ENCODE measurements at regions not wholly inside any gene's neighbourhood (a gene's known extent, or its start where the extent isn't known, plus 50 kb on each side); places are given as distances from the start of the nearest gene placed in this dataset.
A peak's percentile ranks its signal among the peaks of the same experiment; 100 is the strongest.
"Not testable (repeated sequence)": the region's sequence is repeated elsewhere in the genome, so short reads cannot be mapped to it uniquely, and the experiment has no call there.

DNA sequence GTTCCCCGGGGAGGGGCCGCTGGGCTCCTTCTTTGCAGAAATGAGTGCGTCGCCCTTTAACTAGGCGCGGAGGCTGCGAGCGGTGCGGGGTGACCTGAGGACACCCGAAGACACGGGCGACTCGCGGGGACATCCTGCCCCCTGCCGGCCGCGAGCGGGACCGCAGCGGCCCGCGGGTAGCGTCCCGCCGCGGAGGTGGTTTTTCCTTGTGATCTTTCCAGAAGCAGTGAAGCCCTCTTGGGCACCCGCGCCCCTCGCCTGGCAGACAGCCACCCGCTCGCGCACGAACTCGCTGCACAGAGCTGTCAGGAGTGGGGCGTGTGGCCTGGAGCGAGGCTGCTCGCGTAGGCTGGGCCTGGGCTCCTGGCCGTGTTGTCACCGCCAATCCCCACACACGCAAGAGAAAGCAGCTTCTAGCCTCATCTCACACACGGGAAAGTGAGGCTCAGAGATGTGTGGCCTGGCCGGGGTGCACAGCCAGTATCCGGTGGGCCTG is 67.2 kb downstream of the DIO3 start:
- ChIA-PET POLR2A (no interaction called here), CTCF (interaction anchor here (0.7 to 3.2 kb wide), 21 partner anchors 8 to 1244 kb away, joined by 3 to 55 read pairs (median 3); no protein-coding TSS in a partner anchor)
- TF ChIP-seq, protein P1, sequence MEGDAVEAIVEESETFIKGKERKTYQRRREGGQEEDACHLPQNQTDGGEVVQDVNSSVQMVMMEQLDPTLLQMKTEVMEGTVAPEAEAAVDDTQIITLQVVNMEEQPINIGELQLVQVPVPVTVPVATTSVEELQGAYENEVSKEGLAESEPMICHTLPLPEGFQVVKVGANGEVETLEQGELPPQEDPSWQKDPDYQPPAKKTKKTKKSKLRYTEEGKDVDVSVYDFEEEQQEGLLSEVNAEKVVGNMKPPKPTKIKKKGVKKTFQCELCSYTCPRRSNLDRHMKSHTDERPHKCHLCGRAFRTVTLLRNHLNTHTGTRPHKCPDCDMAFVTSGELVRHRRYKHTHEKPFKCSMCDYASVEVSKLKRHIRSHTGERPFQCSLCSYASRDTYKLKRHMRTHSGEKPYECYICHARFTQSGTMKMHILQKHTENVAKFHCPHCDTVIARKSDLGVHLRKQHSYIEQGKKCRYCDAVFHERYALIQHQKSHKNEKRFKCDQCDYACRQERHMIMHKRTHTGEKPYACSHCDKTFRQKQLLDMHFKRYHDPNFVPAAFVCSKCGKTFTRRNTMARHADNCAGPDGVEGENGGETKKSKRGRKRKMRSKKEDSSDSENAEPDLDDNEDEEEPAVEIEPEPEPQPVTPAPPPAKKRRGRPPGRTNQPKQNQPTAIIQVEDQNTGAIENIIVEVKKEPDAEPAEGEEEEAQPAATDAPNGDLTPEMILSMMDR (IDR thresholded peaks at IDR 0.05; ENCODE audit: insufficient read depth, low read length, missing control alignments), result peak; percentile 90
- H3K4me3 ChIP-seq (ENCODE audit: low read depth, low read length), result peak overlapping the region; percentile 38
- no peak for DNase-seq (ENCODE audit: low read depth, low spot score)

DNA sequence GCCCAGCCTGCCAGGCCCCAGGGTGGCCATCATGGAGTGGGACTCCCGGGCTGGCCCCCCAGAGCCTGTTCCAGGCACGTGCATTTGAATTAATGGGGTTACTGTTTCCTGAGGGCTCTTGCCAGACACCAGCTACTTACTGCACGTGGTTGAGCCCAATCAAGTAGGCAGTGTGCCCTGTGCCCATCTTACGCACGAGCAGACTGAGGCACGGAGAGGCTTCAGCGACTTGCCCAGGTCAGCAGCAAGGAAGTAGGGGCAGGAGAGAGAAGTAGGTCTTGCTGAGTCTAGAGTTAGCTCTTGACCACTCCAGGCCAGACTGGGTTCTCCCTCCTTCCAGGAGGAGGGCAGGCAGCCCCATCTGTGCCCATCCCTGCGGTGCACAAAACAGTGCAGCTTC is 67.7 kb downstream of the DIO3 start:
- DNase-seq (ENCODE audit: low read depth, low spot score), result no peak
- no peak overlapping the region for H3K4me3 ChIP-seq (ENCODE audit: low read depth, low read length)
- TF ChIP-seq, protein P1 (IDR thresholded peaks at IDR 0.05; ENCODE audit: insufficient read depth, low read length, missing control alignments), result no peak
- ChIA-PET POLR2A (no interaction called here), CTCF (interaction anchor here (0.7 to 3.2 kb wide), 19 partner anchors 8 to 1245 kb away, joined by 3 to 55 read pairs (median 4); no protein-coding TSS in a partner anchor)

DNA sequence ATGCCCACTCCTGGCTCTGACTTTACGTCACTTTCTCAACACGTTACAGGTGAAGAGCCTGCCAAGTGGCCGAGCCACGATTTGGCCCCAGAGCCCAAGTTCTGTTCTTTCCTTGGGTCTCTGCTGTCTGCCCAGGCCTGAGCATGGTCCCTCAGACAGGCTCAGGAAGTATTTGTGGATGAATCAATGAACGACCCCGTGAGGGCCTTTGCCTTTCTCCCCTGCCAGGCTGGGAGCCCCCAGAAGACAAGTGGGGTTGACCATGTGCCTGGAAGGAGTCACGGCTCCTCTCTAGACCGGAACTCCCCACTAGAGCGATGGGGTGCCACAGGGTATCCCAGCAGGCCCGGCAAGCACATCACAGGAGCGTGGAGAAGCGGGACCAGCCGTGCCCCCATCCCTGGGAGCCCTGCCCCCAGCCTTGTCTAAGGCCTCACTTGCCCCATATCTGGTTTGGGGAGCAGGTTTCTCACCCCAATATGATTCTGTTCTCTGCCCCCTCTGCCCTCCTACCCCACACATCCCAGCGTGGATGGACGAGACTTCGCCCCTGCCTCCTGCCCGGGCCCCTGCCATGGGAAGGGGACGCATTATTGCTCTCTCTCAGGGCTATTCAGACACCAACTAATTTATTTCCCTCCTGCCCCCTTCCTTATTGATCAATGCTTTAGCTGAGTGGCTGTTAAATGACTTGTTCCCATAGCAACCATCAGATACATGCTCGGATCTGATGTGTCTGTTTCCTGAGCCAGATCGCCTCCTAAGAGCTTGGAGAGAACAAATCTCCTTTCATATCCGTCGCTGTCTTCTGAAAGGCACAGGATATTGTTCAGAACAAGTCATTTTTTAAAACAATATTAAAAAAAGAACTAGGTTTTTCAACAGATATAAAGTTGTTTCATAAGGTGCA is 69.0 kb downstream of the DIO3 start:
- TF ChIP-seq, protein P1 (IDR thresholded peaks at IDR 0.05; ENCODE audit: insufficient read depth, low read length, missing control alignments), result no peak
- POLR2A ChIA-PET, result no interaction called here

DNA sequence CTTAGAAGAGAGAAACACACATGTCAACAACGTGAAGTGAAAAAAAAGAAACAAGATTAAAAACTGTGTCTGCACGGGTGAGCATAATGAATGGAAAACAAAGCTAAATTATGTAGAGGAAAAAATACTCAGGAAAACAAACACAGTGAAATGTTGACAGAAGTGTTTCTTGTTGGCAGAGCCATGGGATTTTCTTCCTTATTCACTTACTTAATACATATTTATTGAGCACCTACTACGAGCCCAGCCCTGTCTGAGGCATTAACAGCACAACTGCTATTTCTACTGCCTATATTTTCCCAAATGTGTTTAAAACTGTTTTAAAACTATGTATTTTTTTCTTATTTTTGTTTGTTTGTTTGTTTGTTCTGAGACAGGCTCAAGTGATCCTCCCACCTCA is 69.9 kb downstream of the DIO3 start:
- POLR2A ChIA-PET, result no interaction called here
- CTCF ChIA-PET, result interaction anchor here (0.6 to 1.2 kb wide), 2 partner anchors 884 to 986 kb away, joined by 3 read pairs; no protein-coding TSS in a partner anchor
- no peak for DNase-seq (ENCODE audit: low read depth, low spot score)
- TF ChIP-seq, protein P1 (IDR thresholded peaks at IDR 0.05; ENCODE audit: insufficient read depth, low read length, missing control alignments), result no peak
- H3K4me3 ChIP-seq (ENCODE audit: low read depth, low read length), result no peak overlapping the region

More for the DNA sequence above, 69.0 kb downstream of the DIO3 start:
- no peak for DNase-seq (ENCODE audit: low read depth, low spot score)
- CTCF ChIA-PET, result interaction anchor here (0.6 to 3.2 kb wide), 6 partner anchors 883 to 1246 kb away, joined by 3 to 55 read pairs (median 4); no protein-coding TSS in a partner anchor
- H3K4me3 ChIP-seq (ENCODE audit: low read depth, low read length), result no peak overlapping the region

DNA sequence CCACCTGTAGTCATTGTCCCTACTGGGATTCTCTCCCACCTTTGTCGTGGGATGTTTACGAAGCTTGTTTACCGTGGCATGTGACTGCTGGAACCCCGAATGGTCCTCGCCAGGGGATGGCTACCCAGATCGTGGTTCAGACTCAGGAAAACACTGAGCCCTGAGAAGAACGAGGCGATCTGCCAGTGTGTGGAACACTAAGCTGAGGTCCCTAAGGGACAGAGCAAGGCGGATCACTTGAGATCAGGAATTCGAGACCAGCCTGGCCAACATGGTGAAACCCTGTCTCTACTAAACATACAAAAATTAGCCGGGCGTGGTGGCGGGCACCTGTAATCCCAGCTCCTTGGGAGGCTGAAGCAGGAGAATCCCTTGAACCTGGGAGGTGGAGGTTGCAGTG is 70.7 kb downstream of the DIO3 start:
- POLR2A ChIA-PET; H3K4me3 ChIP-seq (ENCODE audit: low read depth, low read length); CTCF ChIA-PET; DNase-seq (ENCODE audit: low read depth, low spot score): not testable (repeated sequence)

DNA sequence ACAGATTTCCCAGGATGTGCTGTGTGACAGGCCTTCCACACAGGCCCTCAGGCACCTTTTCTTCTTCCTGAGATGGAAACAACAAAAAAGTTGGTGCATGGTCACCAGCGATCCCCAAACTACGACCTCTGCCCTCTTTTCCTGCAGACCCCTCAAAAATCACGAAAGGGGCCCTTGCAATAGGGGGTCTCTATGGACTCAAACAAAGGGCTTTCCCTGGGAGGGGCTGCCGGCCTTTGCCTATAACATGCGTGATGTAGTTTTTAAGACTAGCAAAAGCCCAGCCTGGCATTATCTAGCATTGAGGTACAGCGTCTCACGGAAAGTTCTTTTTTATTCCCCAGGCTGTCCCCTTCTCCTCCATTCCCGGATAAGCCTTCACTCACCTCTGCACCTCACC is 71.2 kb downstream of the DIO3 start:
- TF ChIP-seq, protein P1 (IDR thresholded peaks at IDR 0.05; ENCODE audit: insufficient read depth, low read length, missing control alignments), result no peak
- POLR2A ChIA-PET, result no interaction called here

More for the DNA sequence above, 71.2 kb downstream of the DIO3 start:
- CTCF ChIA-PET, result no interaction called here
- no peak overlapping the region for H3K4me3 ChIP-seq (ENCODE audit: low read depth, low read length)
- DNase-seq (ENCODE audit: low read depth, low spot score), result no peak
